Central memory CD8-positive, alpha-beta T cell (primary cell): ENCODE measurements at regions not wholly inside any gene's neighbourhood (a gene's known extent, or its start where the extent isn't known, plus 50 kb on each side); places are given as distances from the start of the nearest gene placed in this dataset.

Experiments
- ATAC-seq: fragments of 150-1000 bp; cut with Tn5 transposase; replicated peaks from 2 replicates; pipeline ENCODE4 v1.10.0; 2022; ENCODE audit warnings: mild to moderate bottlenecking, moderate FRiP score, moderate number of reproducible peaks; ENCODE audit not compliant: poor library complexity, severe bottlenecking; ENCODE audit errors: extremely low read depth
- DNase-seq, 2 donors: peaks; one replicate each; pipeline ENCODE4 v3.0.0; 2021; ENCODE audit warnings: low spot score in 2 of 2
- H3K27ac Mint-ChIP-seq: one replicate; pipeline ENCODE4 v1.8.0; 2022; ENCODE audit warnings: low read depth, mild to moderate bottlenecking, moderate library complexity, mixed read lengths
- H3K27me3 Mint-ChIP-seq: one replicate; pipeline ENCODE4 v1.8.0; 2022; ENCODE audit warnings: mixed read lengths
- H3K36me3 Mint-ChIP-seq: one replicate; pipeline ENCODE4 v1.8.0; 2022; ENCODE audit warnings: mild to moderate bottlenecking, moderate library complexity, mixed read lengths; ENCODE audit not compliant: insufficient read depth
- H3K4me1 Mint-ChIP-seq: one replicate; pipeline ENCODE4 v1.8.0; 2022; ENCODE audit warnings: mixed read lengths
- H3K4me3 Mint-ChIP-seq: one replicate; pipeline ENCODE4 v1.8.0; 2022; ENCODE audit warnings: mild to moderate bottlenecking, moderate library complexity, mixed read lengths
- H3K9me3 Mint-ChIP-seq: one replicate; pipeline ENCODE4 v1.8.0; 2022; ENCODE audit warnings: mixed read lengths

DNA sequence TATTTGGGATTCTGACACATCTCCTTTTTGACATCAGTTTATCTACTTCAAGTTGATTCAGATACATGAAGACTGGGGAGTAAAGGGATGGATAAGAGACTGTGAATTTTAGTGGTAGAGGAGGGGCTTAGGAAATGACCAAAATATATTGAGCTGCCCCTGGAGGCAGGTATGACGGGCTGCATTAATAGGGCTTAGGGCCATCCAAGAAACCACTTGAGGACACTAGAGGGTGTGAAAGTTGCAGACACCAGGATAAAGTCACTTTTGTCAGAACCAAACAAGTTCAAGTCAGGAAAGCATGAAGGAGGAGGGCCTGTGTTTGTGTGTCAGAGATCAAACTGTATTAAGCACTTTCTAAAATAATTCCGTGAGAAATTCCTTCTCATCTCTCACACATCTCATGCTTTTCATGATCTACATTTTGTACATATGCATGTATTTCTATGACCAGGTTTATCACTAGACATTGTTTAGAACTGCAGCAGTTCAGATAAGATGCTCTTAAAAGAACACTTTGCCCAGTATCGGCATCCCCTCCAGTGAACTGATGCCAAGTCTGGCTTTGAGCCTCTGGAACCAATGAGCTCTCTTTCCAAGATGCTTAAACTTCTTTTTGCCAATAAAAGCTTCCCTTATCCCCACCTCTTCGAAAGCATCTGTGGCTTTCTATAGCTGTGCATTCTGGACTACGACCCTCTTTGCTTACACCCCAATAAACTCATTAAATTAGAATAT is 136.9 kb downstream of the SLC38A1 start:
- no peaks in the 10 kb centered on the region for H3K4me1 Mint-ChIP-seq
- H3K4me3 Mint-ChIP-seq = no peak overlapping the region
- H3K27me3 Mint-ChIP-seq = peaks cover 43% of the 10 kb centered on the region
- DNase-seq = no peak
- no peaks in the 10 kb centered on the region for H3K9me3 Mint-ChIP-seq
- ATAC-seq = no peak
- no peaks in the 10 kb centered on the region for H3K36me3 Mint-ChIP-seq
- H3K27ac Mint-ChIP-seq = no peak overlapping the region

GRCh38 chr12:46127656-46128055 is 137.3 kb upstream of the SCAF11 start:
- Mint-ChIP-seq H3K27me3 (peaks cover 37% of the 10 kb centered on the region), H3K4me1 (peaks cover 6% of the 10 kb centered on the region), H3K27ac (no peak overlapping the region), H3K9me3 (no peaks in the 10 kb centered on the region), H3K36me3 (peaks cover 5% of the 10 kb centered on the region), H3K4me3 (no peak overlapping the region)
- no peak for ATAC-seq
- DNase-seq = no peak

GRCh38 chr12:46126050-46126727 is 135.8 kb upstream of the SCAF11 start:
- Mint-ChIP-seq H3K27me3 (peaks cover 44% of the 10 kb centered on the region), H3K4me3 (no peak overlapping the region), H3K36me3 (peaks cover 5% of the 10 kb centered on the region)

DNA sequence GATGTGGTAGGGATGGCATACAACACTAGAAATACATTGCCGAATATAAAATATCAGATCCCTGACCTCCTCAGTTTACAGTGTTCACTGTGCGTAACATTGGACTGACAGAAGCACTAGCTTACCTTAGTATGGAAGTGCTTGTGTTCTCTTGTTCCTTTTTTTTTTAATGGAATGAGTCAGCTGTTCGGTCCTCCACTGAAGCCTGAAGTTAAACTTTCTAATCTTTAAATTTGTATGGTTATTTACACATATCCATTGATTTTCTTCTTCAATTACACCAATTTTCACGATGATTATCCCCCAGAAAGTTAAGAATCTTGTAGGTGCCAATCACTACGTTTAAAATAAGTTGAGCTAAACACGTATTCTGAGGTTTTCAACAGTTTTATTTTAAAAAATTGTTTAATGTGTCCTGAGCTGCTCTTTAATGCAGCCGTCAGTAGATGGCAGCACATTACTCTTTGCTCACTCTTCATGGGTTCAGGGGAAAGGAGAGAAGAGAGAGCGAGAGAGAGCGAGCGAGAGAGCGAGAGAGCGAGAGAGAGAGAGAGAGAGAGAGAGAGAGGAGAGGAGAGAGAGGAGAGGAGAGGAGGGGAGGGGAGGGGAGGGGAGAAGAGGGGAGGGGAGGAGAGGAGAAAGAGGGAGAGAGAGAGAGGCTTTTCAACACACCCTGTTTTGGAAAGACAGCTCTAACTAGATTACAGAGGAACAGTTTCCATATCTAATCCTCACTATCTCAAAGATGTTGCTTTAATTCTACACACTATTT is 134.7 kb upstream of the SCAF11 start:
- H3K4me1 Mint-ChIP-seq = peaks cover 6% of the 10 kb centered on the region
- peak overlapping the region; percentile 91 for H3K27ac Mint-ChIP-seq
- no peaks in the 10 kb centered on the region for H3K9me3 Mint-ChIP-seq
- peak overlapping the region; percentile 58 for H3K4me3 Mint-ChIP-seq
- DNase-seq (peak in 1 of 2 donors; percentile 43), ATAC-seq (peak; percentile 81)
- H3K27me3 Mint-ChIP-seq = peaks cover 35% of the 10 kb centered on the region
- H3K36me3 Mint-ChIP-seq = peaks cover 5% of the 10 kb centered on the region

More at GRCh38 chr12:46126050-46126727, 135.8 kb upstream of the SCAF11 start:
- peaks cover 6% of the 10 kb centered on the region for H3K4me1 Mint-ChIP-seq
- no peaks in the 10 kb centered on the region for H3K9me3 Mint-ChIP-seq
- DNase-seq = no peak
- H3K27ac Mint-ChIP-seq = no peak overlapping the region
- no peak for ATAC-seq

DNA sequence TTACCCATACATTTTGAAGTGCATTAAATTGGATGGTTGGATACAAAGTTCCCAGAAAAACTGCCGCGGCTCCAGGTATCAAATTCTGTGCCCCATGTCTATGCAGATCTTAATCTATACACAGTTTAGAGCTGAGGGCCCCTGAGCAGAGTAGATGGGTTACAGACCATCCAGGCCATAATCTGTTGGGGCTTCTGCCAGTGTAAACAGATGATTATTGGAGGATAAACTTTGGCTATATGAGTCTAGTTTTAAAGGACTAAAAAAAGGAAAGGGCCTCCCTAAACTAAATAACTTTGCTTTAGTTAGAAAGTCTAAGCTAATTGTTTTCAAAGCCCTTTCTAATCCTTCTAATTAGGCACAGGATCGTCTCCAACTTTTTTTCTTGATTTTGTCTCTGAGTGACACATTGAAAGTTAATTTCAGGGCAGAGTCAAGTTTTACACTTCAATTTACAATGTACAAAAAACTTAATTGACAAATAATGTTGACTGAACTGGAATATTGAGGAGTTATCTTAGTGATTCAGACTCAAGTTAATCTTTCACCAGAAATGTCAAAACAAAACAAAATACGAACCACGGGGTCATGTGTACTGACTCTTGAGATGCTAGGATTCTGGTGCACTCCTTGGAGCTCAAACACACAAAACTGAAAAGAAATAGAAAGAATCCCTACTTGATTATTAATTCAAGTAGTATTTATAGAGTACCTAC is 133.9 kb upstream of the SCAF11 start:
- Mint-ChIP-seq H3K27ac (no peak overlapping the region), H3K9me3 (no peaks in the 10 kb centered on the region), H3K4me3 (no peak overlapping the region), H3K36me3 (peaks cover 5% of the 10 kb centered on the region), H3K27me3 (peaks cover 37% of the 10 kb centered on the region), H3K4me1 (peaks cover 6% of the 10 kb centered on the region)
- no peak for ATAC-seq
- DNase-seq = no peak

DNA sequence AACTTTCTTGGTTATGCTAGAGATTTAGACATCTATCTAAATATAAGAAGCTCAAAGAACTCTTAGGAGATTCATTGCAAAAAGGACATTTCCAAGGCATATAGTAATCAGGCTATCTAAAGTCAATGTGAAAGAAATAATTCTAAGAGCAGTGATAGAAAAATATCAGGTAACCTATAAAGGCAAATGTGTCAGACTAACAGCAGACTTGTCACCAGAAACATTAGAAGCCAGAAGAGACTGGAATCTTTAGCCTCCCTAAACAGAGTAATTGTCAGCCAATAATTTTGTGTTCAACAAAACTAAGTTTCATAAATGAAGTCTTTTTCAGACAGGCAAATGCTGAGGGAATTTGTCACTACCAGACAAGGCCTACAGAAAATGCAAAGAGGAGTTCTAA is 122.0 kb upstream of the SCAF11 start:
- Mint-ChIP-seq H3K9me3 (peaks cover 6% of the 10 kb centered on the region), H3K4me1 (no peaks in the 10 kb centered on the region), H3K27ac (no peak overlapping the region), H3K27me3 (peaks cover 83% of the 10 kb centered on the region), H3K4me3 (no peak overlapping the region), H3K36me3 (no peaks in the 10 kb centered on the region)
- ATAC-seq = no peak
- DNase-seq = no peak

DNA sequence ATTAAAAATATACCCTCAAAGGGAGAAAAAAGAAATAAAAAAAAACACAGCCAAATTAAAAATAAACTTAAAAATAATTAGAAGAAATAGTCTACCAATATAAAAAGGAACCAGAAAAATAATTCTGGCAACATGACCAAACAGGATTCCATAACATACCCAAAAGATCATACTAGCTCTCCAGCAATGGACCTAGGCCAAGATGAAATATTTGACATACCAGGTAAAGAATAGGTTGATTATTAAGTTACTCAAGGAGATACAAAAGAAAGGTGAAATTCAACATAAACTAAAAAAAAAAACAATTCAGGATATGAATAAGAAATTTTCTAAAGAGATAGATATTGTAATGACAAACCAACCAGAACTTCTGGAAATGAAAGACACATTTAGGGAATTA is 121.3 kb upstream of the SCAF11 start:
- Mint-ChIP-seq H3K36me3 (no peaks in the 10 kb centered on the region), H3K27me3 (peaks cover 87% of the 10 kb centered on the region), H3K4me1 (no peaks in the 10 kb centered on the region), H3K9me3 (peaks cover 6% of the 10 kb centered on the region), H3K27ac (no peak overlapping the region), H3K4me3 (no peak overlapping the region)
- no peak for ATAC-seq
- DNase-seq = no peak

GRCh38 chr12:46110928-46111699 is 120.7 kb upstream of the SCAF11 start:
- DNase-seq = no peak
- H3K4me3 Mint-ChIP-seq = no peak overlapping the region
- H3K27me3 Mint-ChIP-seq = peaks cover 80% of the 10 kb centered on the region
- H3K27ac Mint-ChIP-seq = no peak overlapping the region
- H3K4me1 Mint-ChIP-seq = no peaks in the 10 kb centered on the region
- no peaks in the 10 kb centered on the region for H3K36me3 Mint-ChIP-seq
- H3K9me3 Mint-ChIP-seq = peaks cover 6% of the 10 kb centered on the region
- ATAC-seq = no peak

DNA sequence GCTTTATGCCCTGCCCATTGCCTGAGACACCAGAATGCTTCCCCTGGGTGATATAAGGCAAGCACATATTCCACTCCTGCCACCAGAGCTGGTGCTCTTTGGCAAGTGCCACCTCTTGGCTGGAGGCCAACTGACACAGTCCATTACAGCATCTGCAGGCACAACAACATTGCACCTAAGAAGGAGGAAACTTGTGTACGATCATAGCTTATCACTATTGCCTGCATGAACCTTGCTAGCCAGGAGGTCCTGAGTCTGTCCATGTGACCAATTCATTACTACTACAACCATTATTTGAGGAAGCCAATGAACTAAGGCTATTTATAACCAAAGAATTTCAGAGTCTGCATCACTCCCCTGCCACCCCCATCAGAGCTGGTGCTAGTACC is 119.8 kb upstream of the SCAF11 start:
- Mint-ChIP-seq H3K36me3 (no peaks in the 10 kb centered on the region), H3K27me3 (peaks cover 72% of the 10 kb centered on the region), H3K4me3 (no peak overlapping the region), H3K27ac (no peak overlapping the region), H3K9me3 (peaks cover 6% of the 10 kb centered on the region), H3K4me1 (no peaks in the 10 kb centered on the region)
- DNase-seq (no peak), ATAC-seq (no peak)

- DNase-seq = no peak
- peaks cover 66% of the 10 kb centered on the region for H3K27me3 Mint-ChIP-seq
- no peak for ATAC-seq
- no peak overlapping the region for H3K27ac Mint-ChIP-seq
- H3K36me3 Mint-ChIP-seq = no peaks in the 10 kb centered on the region
- no peak overlapping the region for H3K4me3 Mint-ChIP-seq
- no peaks in the 10 kb centered on the region for H3K4me1 Mint-ChIP-seq
- H3K9me3 Mint-ChIP-seq = peaks cover 6% of the 10 kb centered on the region
Measured at GRCh38 chr12:46109343-46110222, 119.2 kb upstream of the SCAF11 start.

DNA sequence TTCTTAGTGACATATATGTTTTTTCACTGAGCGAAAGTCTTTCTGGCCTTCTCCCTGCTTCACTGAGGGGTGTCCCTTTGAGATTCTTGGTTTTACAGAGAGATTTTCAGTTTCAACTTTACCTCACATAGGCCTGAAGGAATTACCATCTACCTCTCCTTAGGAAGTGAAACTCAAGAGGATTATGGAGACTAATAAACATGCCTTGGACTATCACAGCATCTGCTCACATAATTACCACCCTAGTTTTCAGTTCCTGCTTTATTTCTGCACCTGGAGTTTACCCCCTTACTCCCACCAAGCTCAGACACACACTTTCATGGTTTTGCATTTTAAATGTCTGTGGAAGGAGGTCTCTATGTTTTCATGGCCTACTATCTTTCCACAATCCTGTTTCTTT is 118.3 kb upstream of the SCAF11 start:
- Mint-ChIP-seq H3K27me3 (peaks cover 58% of the 10 kb centered on the region), H3K4me1 (no peaks in the 10 kb centered on the region), H3K27ac (no peak overlapping the region), H3K36me3 (no peaks in the 10 kb centered on the region), H3K4me3 (no peak overlapping the region), H3K9me3 (peaks cover 6% of the 10 kb centered on the region)
- DNase-seq = no peak
- ATAC-seq = no peak
